Femur (tissue), 1 donor: ENCODE measurements at regions not wholly inside any gene's neighbourhood (a gene's known extent, or its start where the extent isn't known, plus 50 kb on each side); places are given as distances from the start of the nearest gene placed in this dataset.
"Not testable (repeated sequence)": the region's sequence is repeated elsewhere in the genome, so short reads cannot be mapped to it uniquely, and the experiment has no call there.

Experiments
- DNase-seq: peaks from one replicate; pipeline ENCODE4 v3.0.0-alpha.2; 2017

DNA sequence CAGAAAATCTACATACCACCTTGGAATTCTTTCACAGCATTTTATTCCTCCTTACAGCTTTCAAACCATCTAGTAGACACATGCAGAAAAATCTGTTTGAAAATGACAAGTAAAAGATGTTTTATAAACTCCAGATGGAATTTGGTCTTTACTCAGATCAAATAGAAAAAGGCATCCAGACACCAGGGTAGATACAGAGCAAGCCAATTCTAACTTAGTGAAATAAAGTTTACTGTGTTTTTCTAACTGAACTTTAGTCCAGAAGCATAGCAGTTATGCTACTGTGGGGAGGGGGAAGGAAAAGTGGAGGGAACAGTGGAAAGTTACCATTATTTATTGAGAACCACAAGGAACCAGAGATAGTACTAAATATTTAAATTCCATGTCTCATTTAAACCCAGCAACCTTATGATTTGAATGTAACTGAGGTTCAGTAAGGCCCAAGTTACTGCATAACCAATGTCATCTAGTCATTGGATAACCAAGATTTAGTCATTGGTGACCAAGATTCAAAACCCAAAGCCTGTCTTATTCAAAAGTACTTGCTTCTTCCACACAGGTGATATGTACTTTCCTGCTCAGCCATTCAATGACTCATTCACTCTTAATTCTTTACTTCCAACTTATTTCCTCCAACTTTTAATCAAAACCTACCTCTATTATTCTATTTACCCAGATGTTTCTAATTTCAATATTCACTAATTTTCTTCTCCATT lies 57.7 kb downstream of the RAD51AP2 start:
- DNase-seq: no peak

DNA sequence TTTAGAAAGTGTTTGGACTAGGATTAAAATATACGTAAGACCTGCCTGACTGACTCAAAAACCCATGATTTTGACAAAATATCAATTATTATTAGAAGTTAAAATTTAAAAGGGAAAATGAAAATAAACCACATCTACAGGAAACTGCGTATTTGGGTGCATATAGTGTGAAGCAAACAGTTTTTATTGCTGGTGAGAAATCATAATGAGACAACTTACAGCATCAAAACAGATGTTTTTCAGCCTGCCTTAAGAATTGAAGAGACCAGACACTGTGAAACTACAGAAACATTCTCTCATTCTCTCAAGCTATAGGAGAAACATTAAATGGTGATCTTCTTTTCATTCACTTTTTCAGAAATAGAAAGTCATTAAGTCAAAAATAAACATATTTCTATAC lies 62.9 kb downstream of the RAD51AP2 start:
- DNase-seq: no peak

- not testable (repeated sequence) for DNase-seq
Measured at GRCh38 chr2:17446191-17446590, 72.0 kb downstream of the RAD51AP2 start.

- no peak for DNase-seq
Measured at GRCh38 chr2:17445744-17446143, 72.5 kb downstream of the RAD51AP2 start.

GRCh38 chr2:17442334-17442733 lies 75.9 kb downstream of the RAD51AP2 start:
- no peak for DNase-seq

- DNase-seq: no peak
Measured at GRCh38 chr2:17441790-17442189, 76.5 kb downstream of the RAD51AP2 start.

GRCh38 chr2:17441055-17441771 lies 77.0 kb downstream of the RAD51AP2 start:
- DNase-seq: no peak

GRCh38 chr2:17430326-17430725 lies 87.9 kb downstream of the RAD51AP2 start:
- DNase-seq: no peak

GRCh38 chr2:17429130-17429529 lies 89.1 kb downstream of the RAD51AP2 start:
- no peak for DNase-seq

- no peak for DNase-seq
Measured at GRCh38 chr2:17427401-17427800, 90.8 kb downstream of the RAD51AP2 start.

DNA sequence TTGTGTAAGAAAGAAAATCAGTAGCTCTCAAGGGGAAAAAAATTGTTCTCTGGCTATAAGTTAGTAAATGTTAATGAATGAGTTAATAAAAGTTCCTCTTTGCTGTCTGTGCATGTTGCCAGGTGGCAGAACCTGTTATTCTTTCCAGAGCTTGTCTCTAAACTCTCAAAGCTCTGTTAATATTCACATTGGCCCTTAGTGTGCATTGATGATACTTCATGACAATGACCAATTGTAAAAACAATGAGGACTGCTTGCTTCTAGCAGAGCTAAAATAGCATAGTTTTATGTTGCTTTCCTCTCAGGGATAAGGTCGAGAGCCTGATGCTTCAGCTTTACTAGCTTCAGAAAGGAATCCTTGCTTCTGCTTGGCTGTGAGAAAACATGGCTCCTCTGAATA lies 91.5 kb downstream of the RAD51AP2 start:
- DNase-seq: no peak

DNA sequence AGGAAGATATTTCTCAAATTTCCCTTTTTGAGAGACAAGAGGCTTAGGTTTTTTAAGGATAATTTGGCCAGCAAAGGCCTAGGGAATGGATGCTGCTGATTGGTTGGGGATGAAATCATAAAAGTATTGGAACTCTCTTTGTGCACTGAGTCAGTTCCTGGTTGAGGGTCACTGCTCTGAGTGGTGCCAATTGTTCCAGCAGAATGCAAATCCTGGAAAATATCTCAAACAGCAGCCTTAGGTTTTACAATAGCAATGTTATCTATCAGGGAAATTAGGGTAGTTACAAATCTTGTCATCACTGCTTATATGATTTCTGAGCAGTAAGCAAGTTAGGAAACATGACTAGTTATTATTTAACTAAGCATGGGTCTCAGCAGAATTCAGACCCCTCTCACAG lies 96.2 kb downstream of the RAD51AP2 start:
- DNase-seq: no peak

- DNase-seq: no peak
Measured at GRCh38 chr2:17416884-17417391, 101.3 kb downstream of the RAD51AP2 start.

DNA sequence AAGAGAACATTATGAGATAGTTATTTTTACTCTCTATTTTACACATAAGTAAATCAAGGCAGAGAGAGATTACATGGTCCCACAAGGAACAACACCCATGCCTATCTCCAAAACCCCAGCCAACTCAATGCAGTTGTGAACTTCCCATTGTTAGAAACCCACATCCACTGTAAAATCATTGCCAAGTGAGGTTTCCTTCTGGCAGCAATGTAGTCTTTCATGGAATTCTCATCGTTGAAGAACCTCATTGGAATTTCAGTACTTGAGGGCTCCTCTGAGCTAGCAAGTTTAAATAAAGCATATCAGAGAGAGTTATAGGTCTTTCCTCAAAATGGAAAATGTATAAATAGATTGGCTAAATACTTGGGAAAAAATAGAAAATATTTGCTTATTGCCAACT lies 105.2 kb downstream of the RAD51AP2 start:
- no peak for DNase-seq

- DNase-seq: no peak
Measured at GRCh38 chr2:17401096-17401495, 117.1 kb downstream of the RAD51AP2 start.

DNA sequence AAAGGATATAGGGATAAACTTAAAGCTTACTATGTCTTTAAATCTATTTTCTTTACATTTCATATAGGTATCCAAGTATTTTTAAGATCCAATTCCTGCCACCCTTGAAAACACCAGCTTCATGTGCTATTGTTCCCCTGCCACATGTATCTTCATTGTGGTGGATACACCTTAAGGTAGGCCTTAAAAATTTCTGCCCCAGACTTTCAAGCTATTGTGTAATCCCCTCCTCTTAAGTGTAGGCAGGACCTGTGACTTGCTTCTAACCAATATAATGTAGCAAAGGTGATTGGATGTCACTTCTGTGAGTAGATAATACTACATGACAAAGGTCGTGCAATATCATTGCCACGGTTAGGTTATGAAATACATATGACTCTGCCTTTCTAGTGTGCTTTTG lies 119.5 kb downstream of the RAD51AP2 start:
- DNase-seq: no peak

- no peak for DNase-seq
Measured at GRCh38 chr2:17388798-17389197, 129.4 kb downstream of the RAD51AP2 start.

GRCh38 chr2:17387591-17387990 lies 130.6 kb downstream of the RAD51AP2 start:
- no peak for DNase-seq

GRCh38 chr2:17386771-17387170 lies 131.5 kb downstream of the RAD51AP2 start:
- DNase-seq: no peak

DNA sequence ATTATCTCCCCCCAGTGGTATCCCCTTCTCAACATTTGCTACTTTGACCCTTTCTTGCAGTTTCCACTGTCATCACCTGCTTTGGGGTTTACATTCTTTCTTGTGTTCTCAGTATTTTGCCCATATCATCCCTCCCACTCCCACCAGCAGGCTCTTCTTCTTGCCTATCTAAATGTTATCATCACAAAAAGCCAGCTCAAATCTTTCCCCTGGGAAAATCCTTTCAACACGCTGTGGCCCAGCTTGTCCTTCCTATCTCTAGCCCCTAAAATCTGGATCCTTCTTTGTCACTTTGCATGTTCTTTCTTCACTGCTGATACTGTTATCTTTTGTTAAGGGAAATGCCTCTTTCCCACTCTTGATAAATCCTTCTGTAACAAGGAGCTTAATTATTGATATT lies 138.2 kb downstream of the RAD51AP2 start:
- no peak for DNase-seq

DNA sequence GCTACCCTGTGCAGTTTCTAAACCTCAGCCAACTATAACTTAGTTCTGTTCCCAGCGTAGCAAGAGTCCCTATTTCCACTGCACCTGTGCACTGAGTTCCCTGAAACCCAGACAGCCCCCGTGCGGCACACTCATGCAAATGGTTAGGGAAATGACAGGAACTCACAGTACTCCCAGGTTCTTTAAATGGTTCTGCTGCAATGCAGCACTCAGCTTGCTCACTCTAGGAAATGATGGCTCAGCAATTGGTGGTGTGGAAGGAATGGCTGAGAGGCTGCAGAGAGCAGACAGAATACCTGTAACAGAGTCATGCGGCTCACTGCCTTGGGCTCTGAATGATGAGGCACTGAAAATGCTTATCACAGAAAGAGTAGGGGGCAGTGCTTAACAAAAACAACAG lies 143.0 kb downstream of the RAD51AP2 start:
- no peak for DNase-seq

- no peak for DNase-seq
Measured at GRCh38 chr2:17373741-17374140, 144.5 kb downstream of the RAD51AP2 start.

- no peak for DNase-seq
Measured at GRCh38 chr2:17373041-17373440, 145.2 kb downstream of the RAD51AP2 start.

DNA sequence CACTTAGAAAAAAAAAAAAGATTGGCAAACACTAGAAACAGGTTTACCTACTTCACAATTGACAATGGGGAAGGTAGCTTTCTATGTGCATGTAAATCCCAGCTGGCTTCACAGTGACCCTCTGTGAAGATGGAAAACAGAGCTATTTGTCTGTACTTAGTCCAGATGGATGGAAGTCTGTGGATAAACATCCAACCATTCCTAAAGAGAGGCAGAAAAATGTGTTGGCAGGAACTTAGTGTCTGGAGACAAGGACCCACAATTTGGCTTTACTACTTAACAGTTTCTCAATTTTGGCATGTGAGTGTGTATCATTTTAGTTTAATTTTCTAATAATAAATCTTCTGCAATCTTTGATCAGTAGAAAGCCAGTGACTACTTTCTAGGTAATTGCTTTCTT lies 154.4 kb downstream of the RAD51AP2 start:
- no peak for DNase-seq
